HG02610 (cell line): ENCODE measurements at regions not wholly inside any gene's neighbourhood (a gene's known extent, or its start where the extent isn't known, plus 50 kb on each side); places are given as distances from the start of the nearest gene placed in this dataset.

Experiments used
- ATAC-seq: cut with Tn5 transposase; IDR thresholded peaks from one replicate; pipeline ENCODE4 v1.9.1; 2021; ENCODE audit warnings: mild to moderate bottlenecking, moderate library complexity; ENCODE audit not compliant: unreplicated experiment

DNA sequence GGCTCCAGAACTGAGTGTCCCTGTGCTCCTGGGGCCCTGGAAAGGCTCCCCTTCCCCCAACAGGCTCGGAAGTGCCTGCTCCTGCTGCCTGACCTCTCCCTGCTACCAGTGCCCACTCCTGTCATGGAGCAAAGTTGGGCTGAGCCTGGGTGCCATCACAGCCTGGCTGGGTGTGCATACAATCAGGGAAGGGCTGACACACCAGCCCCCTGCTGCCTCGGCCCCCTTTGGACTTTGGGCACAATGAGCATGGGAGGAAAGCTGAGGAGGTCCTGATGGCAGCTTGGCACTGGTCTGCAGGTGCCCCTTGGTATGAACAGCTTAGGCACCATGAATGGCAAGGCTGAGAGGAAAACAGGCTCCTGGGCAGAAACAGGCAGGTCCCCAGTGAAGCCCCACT lies 405.0 kb downstream of the PID1 start:
- no peak for ATAC-seq

GRCh38 chr2:228864131-228864530 lies 407.0 kb downstream of the PID1 start:
- no peak for ATAC-seq

DNA sequence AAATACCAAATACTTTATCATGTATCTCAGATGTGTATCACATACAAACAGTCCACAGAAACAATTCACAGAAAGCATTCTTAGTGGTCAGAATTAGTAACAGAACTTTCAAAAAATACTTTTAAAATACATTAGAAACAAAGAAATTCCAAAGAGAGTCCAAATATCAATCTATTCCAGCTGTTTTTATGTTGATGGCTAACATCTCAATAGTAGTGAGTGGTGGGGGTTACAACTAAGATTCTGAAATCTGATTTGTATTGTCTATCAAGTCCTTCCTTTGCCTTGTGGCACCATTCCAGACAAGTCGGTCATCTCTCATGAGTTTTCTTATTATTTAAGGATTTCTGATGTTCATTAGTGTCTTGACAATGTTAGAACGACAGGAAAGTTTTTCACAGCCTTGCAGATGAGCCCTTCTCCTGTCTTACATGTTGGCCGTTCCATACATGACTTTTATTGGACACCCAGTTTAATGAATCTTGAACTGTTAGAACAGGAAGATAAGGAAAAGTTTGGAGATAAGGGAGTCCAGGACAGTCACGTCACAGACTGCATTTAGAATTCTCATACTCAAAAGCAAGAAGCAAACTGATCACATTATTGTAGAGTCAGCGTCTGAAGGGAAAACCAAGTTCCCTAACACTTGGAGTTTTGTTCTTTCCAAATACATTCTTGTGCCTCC lies 410.3 kb downstream of the PID1 start:
- ATAC-seq = no peak

- ATAC-seq = no peak
These were observed 417.9 kb downstream of the PID1 start for GRCh38 chr2:228853151-228853550.

DNA sequence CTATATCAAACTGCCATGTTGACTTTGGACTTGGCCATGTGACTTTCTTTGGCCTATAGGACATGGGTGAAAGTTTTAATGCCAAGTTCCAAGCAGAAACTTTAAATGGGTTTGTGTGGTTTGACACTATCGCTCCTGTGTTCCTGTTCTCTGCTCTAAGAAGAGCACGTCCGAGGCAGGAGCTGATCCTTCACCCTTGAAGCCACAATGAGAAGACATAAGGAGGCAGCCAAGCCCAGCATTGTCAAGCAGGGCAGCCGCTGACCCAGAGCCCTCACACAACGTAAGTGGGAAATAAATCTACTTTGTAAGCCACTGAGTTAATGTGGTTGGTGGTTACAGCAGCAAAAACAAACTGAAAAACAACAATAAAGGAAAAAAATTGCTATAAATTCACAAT lies 422.4 kb downstream of the PID1 start:
- no peak for ATAC-seq

DNA sequence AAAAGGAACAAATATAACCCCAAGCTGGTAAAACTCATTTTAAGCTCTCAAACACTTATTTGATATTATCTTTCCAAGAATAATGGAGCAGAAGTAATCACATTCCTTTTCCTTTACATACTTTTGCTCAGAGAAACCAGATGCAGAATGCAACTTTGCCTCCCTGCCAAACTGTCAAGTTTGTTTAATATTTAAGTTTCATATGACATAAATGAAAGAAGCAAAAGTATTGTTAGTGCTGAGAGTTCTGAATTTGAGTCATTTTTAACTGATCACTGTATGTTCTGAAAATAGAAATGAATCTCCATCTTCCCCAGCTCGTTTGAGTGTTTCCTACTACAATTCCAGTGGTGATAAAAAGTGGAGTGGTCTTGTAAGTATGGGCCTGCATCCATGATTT lies 423.4 kb downstream of the PID1 start:
- ATAC-seq = no peak

DNA sequence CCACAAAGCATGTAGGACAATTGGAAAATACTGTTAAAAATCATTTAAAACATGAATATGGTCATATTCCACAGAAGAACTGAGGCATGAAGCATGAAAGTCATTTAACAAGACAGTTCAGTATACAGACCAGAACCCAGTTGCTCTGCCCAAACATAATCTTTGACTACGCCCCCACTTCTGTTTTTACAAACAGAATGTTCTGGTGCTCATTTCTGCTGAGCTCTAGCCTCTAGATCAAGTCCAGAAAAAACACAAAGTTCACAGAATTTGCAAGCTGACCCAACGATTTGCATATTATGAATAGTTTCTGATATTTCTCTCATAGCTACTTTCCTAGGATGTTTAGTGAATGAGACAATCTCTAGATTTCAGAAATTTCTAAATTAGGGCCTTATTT lies 424.9 kb downstream of the PID1 start:
- no peak for ATAC-seq

- ATAC-seq = no peak
These were observed 425.7 kb downstream of the PID1 start for GRCh38 chr2:228845162-228845925.

- no peak for ATAC-seq
These were observed 429.2 kb downstream of the PID1 start for GRCh38 chr2:228841877-228842276.

DNA sequence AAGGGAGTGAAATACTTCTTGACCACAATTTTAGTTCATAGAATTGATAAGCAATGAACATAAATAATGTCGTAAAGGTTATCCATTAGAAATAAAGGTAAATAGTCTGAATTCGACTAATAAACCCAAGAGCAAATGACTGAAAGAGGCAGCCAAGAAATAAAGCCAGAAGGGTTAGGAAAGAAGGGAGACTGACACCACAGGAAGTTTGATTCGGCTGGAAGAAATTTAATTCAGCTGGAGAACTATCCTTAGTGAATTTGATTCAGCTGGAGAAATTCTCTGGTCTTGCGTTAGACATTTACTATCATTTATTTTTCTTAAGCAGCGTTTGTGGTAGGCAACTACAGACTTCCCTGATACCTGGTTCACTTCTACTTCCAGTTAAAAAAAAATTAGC lies 429.6 kb downstream of the PID1 start:
- no peak for ATAC-seq

- no peak for ATAC-seq
These were observed 430.4 kb downstream of the PID1 start for GRCh38 chr2:228840743-228841114.

DNA sequence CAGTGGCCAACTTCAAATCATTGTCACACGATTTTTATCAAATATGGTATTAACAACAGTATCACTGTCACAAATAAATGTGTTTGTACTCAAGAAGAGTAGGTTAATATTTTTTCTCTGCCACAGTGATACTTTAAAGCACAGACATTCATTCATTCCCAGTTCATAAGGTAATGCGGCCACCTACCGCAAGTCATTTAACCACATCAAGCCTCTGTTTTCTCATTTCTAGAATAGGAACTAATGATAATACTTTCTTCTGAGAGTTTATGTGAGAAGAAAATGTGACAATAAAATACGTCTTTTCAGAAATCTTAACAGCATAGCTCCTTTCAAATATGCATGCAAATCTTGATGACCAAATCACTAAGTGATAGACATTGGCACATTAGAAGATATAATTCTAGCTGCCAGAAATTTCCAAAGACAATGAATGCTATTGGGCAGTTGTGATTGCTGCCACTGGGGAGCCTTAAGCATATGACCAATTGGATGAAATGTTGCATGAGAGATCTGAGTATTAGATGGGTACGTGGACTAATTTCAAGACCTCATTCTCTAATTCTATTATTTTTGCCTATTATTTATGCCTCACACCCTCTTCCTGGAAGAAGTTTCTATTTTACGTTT lies 430.9 kb downstream of the PID1 start:
- no peak for ATAC-seq

DNA sequence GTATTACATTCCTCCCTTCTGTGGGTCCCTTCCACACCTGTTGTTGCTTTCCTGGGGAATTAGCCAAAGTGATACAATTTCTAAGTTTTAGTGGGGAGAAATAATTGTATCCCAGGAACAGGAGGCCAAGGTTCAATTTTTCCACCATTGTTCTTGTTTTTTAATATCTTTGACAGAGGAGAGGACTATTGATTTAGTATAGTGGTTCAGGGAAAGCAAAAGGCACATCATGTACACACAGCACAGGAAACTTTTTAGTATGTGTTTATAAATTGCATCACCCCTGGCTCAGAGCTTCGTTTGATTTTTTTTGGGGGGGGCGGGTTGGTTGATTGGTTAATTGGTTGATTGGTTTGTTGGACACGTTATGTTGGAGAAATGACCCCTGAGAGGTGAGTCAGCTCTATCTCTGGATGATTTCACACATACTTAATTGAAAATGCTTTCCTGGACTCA lies 431.6 kb downstream of the PID1 start:
- ATAC-seq = no peak

DNA sequence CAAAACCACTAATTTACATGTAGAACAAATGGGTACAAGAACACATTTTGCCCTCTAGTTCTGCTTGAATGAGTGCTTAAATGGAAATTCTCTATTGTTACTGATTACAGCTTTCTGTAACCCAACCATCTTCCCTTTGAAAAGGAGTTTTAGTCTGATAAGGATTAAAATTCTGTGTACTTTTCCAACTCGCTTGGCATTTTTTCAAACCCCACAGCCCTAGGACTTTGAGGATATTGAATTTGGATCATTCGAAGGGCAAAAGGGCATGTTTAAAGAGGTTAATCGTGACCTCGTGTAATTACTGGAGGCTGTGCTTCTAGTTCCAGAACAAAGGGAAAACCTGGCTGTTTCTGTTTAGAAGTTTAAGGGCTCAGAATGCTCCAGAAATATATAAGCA lies 432.3 kb downstream of the PID1 start:
- no peak for ATAC-seq

DNA sequence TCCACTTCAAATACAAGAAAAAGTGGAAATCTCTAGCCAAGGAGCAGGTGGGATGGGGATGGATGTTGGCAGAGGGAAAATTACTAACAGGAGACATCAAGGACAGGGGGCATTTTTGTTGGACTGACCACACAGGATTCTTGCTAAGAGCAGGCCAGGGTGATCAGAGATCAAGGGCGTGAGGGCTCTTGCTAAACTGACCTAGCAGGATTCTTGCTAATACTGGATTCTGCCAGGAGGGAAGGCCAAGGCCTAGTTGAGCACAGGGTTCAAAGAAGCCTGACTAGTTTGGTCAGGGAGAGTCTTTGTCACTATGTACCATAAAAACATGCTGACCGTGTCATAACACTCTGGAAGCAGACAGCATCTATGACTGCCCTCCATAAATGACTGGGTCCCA lies 442.7 kb downstream of the PID1 start:
- no peak for ATAC-seq

DNA sequence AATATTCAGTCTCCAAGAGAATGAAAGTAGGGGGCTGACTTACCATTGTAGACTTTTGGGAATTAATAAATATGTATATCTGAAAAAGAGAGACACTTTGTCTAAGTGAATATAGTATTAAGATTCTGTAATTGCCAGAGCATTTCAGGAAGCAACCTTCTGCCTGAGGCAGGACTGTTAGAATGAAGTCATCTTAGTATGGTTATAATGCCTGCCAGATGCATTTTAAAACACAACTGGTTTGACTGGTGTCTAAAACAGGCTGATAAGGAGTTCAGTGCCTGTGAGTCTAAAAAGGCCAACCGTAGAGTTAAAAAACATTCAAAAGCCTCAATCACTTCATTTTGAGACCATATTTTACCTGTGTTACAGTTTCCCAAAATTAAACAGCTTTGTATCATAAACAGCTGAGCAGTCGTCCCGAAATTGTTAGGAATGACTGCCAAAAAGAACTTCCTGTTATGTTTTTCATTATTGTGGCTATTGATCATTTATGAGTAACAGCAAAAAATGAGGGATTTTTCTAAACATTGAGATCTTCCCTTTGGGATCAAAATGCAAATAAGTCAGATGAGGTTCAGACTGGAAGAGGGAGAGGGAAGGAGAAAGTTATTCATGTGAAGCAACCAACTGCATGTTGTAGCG lies 443.9 kb downstream of the PID1 start:
- no peak for ATAC-seq

DNA sequence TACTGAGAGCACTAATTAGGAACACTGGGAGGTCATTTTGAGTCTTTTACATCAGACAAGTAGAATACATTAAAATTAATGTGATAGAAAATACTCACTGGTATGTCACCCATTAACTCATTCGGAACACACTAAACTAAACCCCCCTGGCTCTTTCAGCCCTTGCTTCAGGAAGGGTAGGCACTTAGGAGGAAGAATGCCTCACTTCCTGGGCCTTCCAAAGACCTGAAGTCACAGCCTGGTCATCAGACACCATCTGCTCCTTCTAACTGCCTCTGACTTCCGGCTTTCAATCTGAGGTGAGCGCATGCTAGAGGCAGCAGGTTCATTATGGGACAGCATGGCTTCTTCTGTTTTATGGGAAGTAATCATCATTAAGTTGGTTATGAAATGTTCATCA lies 451.4 kb downstream of the PID1 start:
- ATAC-seq = no peak

DNA sequence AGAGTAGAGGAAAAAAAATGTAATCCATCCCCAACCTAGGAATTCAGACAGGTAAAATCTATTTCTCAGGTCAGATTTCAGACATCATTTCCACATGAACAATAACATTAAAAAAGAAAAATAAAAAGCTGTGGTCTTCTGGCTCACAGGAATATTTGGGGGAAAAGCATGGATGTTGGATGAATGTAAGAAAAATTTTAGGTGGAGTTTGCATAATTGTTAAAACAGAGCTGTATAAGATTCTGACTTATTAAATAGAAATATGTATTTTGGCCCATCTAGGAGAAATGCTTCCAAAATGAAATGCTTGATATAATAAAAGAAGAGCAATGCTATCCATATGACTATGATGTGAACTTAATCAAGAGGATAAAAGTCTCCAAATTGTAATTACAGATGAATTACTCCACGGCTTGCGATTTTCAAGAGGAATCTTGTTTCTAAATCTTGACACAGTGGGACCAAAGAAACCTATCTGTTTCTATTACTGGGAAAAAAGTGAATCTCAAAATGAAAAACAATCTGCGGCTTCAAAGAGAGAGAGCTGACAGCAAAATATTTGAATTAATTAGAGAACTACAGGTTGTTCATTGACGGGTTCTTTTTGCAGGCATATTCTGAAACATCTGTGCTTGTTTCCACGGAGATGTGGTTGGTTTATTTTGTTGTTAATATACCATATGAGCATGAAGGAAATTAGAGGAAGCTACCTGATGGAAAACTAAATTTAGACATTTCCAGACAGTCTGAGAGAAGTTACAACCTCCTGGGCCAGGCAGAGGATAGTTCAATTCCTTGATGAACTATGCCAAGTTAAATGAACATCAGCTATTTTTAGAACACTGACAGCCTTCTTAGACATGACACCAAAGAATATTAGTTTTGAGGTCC lies 468.7 kb downstream of the PID1 start:
- no peak for ATAC-seq

- no peak for ATAC-seq
These were observed 469.6 kb downstream of the PID1 start for GRCh38 chr2:228801451-228801850.

- ATAC-seq = no peak
These were observed 471.9 kb downstream of the PID1 start for GRCh38 chr2:228799208-228799588.
